ENCODE measurements at regions not wholly inside any gene's neighbourhood (a gene's known extent, or its start where the extent isn't known, plus 50 kb on each side); places are given as distances from the start of the nearest gene placed in this dataset.
A peak's percentile ranks its signal among the peaks of the same experiment; 100 is the strongest.

GRCh38 chr12:62191491-62192179, 68.6 kb upstream of the USP15 start (continued):
- TF ChIP-seq, protein P1, sequence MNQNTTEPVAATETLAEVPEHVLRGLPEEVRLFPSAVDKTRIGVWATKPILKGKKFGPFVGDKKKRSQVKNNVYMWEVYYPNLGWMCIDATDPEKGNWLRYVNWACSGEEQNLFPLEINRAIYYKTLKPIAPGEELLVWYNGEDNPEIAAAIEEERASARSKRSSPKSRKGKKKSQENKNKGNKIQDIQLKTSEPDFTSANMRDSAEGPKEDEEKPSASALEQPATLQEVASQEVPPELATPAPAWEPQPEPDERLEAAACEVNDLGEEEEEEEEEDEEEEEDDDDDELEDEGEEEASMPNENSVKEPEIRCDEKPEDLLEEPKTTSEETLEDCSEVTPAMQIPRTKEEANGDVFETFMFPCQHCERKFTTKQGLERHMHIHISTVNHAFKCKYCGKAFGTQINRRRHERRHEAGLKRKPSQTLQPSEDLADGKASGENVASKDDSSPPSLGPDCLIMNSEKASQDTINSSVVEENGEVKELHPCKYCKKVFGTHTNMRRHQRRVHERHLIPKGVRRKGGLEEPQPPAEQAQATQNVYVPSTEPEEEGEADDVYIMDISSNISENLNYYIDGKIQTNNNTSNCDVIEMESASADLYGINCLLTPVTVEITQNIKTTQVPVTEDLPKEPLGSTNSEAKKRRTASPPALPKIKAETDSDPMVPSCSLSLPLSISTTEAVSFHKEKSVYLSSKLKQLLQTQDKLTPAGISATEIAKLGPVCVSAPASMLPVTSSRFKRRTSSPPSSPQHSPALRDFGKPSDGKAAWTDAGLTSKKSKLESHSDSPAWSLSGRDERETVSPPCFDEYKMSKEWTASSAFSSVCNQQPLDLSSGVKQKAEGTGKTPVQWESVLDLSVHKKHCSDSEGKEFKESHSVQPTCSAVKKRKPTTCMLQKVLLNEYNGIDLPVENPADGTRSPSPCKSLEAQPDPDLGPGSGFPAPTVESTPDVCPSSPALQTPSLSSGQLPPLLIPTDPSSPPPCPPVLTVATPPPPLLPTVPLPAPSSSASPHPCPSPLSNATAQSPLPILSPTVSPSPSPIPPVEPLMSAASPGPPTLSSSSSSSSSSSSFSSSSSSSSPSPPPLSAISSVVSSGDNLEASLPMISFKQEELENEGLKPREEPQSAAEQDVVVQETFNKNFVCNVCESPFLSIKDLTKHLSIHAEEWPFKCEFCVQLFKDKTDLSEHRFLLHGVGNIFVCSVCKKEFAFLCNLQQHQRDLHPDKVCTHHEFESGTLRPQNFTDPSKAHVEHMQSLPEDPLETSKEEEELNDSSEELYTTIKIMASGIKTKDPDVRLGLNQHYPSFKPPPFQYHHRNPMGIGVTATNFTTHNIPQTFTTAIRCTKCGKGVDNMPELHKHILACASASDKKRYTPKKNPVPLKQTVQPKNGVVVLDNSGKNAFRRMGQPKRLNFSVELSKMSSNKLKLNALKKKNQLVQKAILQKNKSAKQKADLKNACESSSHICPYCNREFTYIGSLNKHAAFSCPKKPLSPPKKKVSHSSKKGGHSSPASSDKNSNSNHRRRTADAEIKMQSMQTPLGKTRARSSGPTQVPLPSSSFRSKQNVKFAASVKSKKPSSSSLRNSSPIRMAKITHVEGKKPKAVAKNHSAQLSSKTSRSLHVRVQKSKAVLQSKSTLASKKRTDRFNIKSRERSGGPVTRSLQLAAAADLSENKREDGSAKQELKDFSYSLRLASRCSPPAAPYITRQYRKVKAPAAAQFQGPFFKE (tag by site-specific recombination; IDR thresholded peaks at IDR 0.05; ENCODE audit: borderline replicate concordance): no peak

DNA sequence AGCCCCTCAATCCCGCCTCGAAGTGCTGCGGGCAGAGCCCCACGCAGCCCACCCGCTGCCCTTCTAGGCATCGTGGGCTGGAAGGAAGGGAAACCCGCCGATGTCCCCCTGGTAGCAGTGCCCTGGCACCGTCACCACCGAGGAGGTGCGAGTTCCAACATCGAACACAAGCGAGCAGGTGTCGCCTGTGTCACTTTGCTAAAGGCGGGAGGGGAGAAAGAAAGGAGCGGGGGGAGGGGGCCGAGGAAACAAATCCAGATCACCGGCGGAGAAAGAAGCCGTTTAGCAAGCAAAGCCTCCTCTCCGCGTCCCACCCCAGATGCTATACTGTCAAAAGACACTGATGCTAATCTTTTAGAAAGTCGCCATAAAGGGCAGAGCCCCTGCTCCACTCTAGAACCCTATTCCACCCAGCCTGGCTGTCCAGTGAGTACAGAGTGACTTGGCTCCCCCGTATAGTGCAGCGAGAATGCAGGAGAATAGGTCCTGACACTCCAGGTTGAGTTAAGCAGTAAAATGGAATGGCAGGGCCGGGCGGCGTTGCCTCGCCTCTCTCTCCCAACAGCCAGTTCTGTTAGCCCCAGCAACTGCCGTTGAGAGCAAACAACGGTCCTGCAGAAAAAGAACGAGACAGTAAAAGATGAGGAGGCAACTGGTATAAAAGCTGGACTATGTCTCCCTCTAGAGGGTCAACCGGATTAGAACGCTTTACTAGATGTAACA, 67.9 kb upstream of the USP15 start:
- Histone ChIP-seq H3K9me3 (ENCODE audit: control insufficient read depth, insufficient read depth, low read depth, low read length) (no peaks in the 10 kb centered on the region), H3K36me3 (ENCODE audit: control insufficient read depth in 2 of 2, insufficient read depth in 1 of 2, low read length in 2 of 2) (no peaks in the 10 kb centered on the region), H3K27ac (ENCODE audit: extremely low read depth, low read depth, low read length) (no peak overlapping the region), H3K4me3 (ENCODE audit: low read depth, low read length) (peak overlapping the region; percentile 11), H3K4me1 (ENCODE audit: control insufficient read depth, insufficient read depth, low read length) (peaks cover 6% of the 10 kb centered on the region; the same call in 1 of the 2 replicates)
- POLR2A ChIA-PET: no interaction called here
- CTCF ChIA-PET: interaction anchor here (0.6 to 1.3 kb wide), 5 partner anchors 69 to 1049 kb away, joined by 3 to 12 read pairs (median 3); no protein-coding TSS in a partner anchor
- TF ChIP-seq ZNF768 (tag by site-specific recombination; IDR thresholded peaks at IDR 0.05): no peak
- no peak for TF ChIP-seq ZNF169 (tag by site-specific recombination; IDR thresholded peaks at IDR 0.05)
- no peak for TF ChIP-seq MEIS1 (CRISPR knock-in tag; IDR thresholded peaks at IDR 0.05; ENCODE audit: borderline replicate concordance)
- no peak for TF ChIP-seq ZNF132 (tag by site-specific recombination; IDR thresholded peaks at IDR 0.05; ENCODE audit: borderline replicate concordance)
- TF ChIP-seq CTCF (tag by site-specific recombination; IDR thresholded peaks at IDR 0.05): peak; percentile 47
- peak; percentile 22; the same call in 1 of the 2 replicates for TF ChIP-seq GLIS2 (tag by site-specific recombination; IDR thresholded peaks at IDR 0.05)
- TF ChIP-seq ZNF248 (tag by site-specific recombination; IDR thresholded peaks at IDR 0.05): no peak
- TF ChIP-seq ZNF610 (tag by site-specific recombination; IDR thresholded peaks at IDR 0.05; ENCODE audit: borderline replicate concordance): no peak
- TF ChIP-seq ZNF302 (tag by site-specific recombination; IDR thresholded peaks at IDR 0.05; ENCODE audit: low read depth): no peak
- no peak for TF ChIP-seq PRDM10 (tag by site-specific recombination; IDR thresholded peaks at IDR 0.05)
- TF ChIP-seq ZBTB17 (tag by site-specific recombination; IDR thresholded peaks at IDR 0.05): peak; percentile 72
- no peak for TF ChIP-seq ZNF266 (tag by site-specific recombination; IDR thresholded peaks at IDR 0.05; ENCODE audit: low read depth)
- TF ChIP-seq YY2 (tag by site-specific recombination; IDR thresholded peaks at IDR 0.05): no peak
- TF ChIP-seq MYNN (tag by site-specific recombination; IDR thresholded peaks at IDR 0.05; ENCODE audit: borderline replicate concordance): no peak
- no peak for TF ChIP-seq ZNF792 (tag by site-specific recombination; IDR thresholded peaks at IDR 0.05)
- no peak for TF ChIP-seq ZNF501 (tag by site-specific recombination; IDR thresholded peaks at IDR 0.05)
- TF ChIP-seq BCL11B (tag by site-specific recombination; IDR thresholded peaks at IDR 0.05; ENCODE audit: low read depth): no peak
- TF ChIP-seq ZNF341 (tag by site-specific recombination; IDR thresholded peaks at IDR 0.05; ENCODE audit: low read depth): peak; percentile 81; the same call in 1 of the 2 replicates
- TF ChIP-seq GLI2 (tag by site-specific recombination; IDR thresholded peaks at IDR 0.05; ENCODE audit: borderline replicate concordance, low read depth): no peak

Measured in HEK293 (cell line).